ENCODE measurements at regions not wholly inside any gene's neighbourhood (a gene's known extent, or its start where the extent isn't known, plus 50 kb on each side); places are given as distances from the start of the nearest gene placed in this dataset.

DNA sequence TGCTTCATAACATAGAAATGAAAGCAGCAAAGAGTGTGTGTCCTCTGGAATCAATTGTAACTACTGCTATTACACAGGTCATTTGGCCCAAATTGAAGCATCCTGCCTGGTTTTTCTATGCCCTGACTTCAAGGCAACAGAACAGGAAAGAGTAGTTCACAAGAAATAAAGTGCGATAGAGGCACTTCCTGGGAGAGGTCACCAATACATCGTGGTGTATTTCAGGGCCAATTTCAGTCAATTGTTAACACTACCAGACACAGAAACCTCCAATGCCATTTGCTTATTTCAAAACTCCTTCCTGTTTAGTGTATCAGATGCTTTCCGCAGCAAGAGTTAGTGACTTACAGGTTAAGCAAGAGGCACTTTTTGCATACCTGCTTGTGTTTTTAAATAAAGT lies 292.1 kb downstream of the ETAA1 start (continued):
- TF ChIP-seq TCF7L2 (IDR thresholded peaks at IDR 0.05; ENCODE audit: borderline replicate concordance, extremely low read depth, insufficient read depth, insufficient read length) (no peak), RAD21 (IDR thresholded peaks at IDR 0.05; ENCODE audit: low read depth) (no peak), POLR2AphosphoS5 (IDR thresholded peaks at IDR 0.05; ENCODE audit: low read depth, low read length) (no peak), POLR2A (IDR thresholded peaks at IDR 0.05; ENCODE audit: borderline replicate concordance, extremely low read depth, insufficient read depth, insufficient read length) (no peak), YY1 (IDR thresholded peaks at IDR 0.05; ENCODE audit: extremely low read depth, insufficient replicate concordance, low read depth, low read length) (no peak), EZH2 (IDR thresholded peaks at IDR 0.05) (no peak)

DNA sequence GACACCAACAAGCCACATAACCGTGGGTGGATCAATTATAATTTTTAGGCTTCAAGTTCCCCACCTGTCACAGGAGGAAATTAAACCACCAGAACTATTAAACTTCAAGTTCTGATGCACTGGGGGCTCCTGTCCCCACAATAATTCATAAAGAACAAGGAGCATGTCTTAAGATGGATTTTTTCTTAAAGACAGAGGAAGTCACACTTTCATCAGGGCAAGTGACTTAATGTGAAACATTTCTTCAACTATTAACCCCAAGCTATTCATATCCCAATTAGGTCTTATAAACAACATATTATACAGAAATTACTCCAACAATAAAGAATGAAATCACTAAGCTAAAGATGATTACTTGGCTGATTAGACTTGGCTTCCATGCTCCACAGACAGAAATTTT lies 292.5 kb downstream of the ETAA1 start:
- Histone ChIP-seq H3K4me2 (ENCODE audit: low read length) (no peak overlapping the region), H3K9me2 (ENCODE audit: insufficient read depth) (no peaks in the 10 kb centered on the region), H3K36me3 (ENCODE audit: control insufficient read depth in 1 of 2, insufficient read depth in 2 of 2, low read length in 2 of 2) (no peaks in the 10 kb centered on the region), H3K4me1 (ENCODE audit: control insufficient read depth in 1 of 2, insufficient read depth in 2 of 2, low read length in 2 of 2) (no peaks in the 10 kb centered on the region), H3K27ac (ENCODE audit: low read depth, low read length) (no peak overlapping the region), H3K4me3 (replicated peaks in 1 of 2; ENCODE audit: low read depth in 1 of 2, low read length in 2 of 2) (no peak overlapping the region), H3K79me2 (ENCODE audit: insufficient read depth, low read length) (no peaks in the 10 kb centered on the region), H4K20me1 (ENCODE audit: insufficient read depth) (no peaks in the 10 kb centered on the region), H2AFZ (ENCODE audit: low read depth, low read length, poor library complexity, severe bottlenecking) (no peak overlapping the region), H3K9me3 (ENCODE audit: control insufficient read depth in 1 of 2, insufficient read depth in 1 of 2, low read depth in 1 of 2, low read length in 2 of 2) (no peaks in the 10 kb centered on the region), H3K9ac (ENCODE audit: low read length) (no peak overlapping the region), H3K27me3 (ENCODE audit: insufficient read depth, low read length) (0 out of 2 replicates have a peak, but pooled peaks cover 19% of the 10 kb centered on the region)
- POLR2A ChIA-PET, result no interaction called here
- intact Hi-C loops (cut with micrococcal nuclease), result no loop called here
- DNase-seq (ENCODE audit: low read depth, low spot score) (no peak), ATAC-seq (no peak)
- CTCF ChIA-PET, result no interaction called here
- BruUV-seq (replicated peaks), result no TSS peak
- TF ChIP-seq TCF7L2 (IDR thresholded peaks at IDR 0.05; ENCODE audit: borderline replicate concordance, extremely low read depth, insufficient read depth, insufficient read length) (no peak), CEBPB (IDR thresholded peaks at IDR 0.05; ENCODE audit: low read depth) (no peak), EZH2phosphoT487 (IDR thresholded peaks at IDR 0.05; ENCODE audit: borderline replicate concordance) (no peak), SRF (IDR thresholded peaks at IDR 0.05; ENCODE audit: low read depth) (no peak), REST (IDR thresholded peaks at IDR 0.05; ENCODE audit: low read depth) (no peak)
- TF ChIP-seq, protein P1, sequence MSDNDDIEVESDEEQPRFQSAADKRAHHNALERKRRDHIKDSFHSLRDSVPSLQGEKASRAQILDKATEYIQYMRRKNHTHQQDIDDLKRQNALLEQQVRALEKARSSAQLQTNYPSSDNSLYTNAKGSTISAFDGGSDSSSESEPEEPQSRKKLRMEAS (IDR thresholded peaks at IDR 0.05), result no peak
- TF ChIP-seq, protein P2, sequence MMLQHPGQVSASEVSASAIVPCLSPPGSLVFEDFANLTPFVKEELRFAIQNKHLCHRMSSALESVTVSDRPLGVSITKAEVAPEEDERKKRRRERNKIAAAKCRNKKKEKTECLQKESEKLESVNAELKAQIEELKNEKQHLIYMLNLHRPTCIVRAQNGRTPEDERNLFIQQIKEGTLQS (IDR thresholded peaks at IDR 0.05), result no peak
- RAD21 ChIA-PET (ENCODE audit: low non-redundant PET in 1 of 2, low total read pairs in 2 of 2, uncharacterized antibody in 2 of 2, unreplicated experiment in 2 of 2), result no interaction called here

Measured in HCT116 (cell line).